Gastrocnemius medialis (tissue), 4 donors: ENCODE measurements at regions not wholly inside any gene's neighbourhood (a gene's known extent, or its start where the extent isn't known, plus 50 kb on each side); places are given as distances from the start of the nearest gene placed in this dataset.

Experiments used
- CTCF ChIP-seq, 5 experiments: fragments of 450-650 bp in 3 of 5; fragments of 200-600 bp in 2 of 5; sonication (generic) in 2 of 5; IDR thresholded peaks in 4 of 5; conservative IDR thresholded peaks in 1 of 5; 1 replicate in 4 of 5; 2 replicates in 1 of 5; pipeline ENCODE4 v1.5.1; 2016 to 2019; ENCODE audit warnings: antibody characterized with exemption in 5 of 5, mild to moderate bottlenecking in 3 of 5, moderate library complexity in 3 of 5
- POLR2A ChIP-seq, 2 donors: fragments of 450-650 bp; IDR thresholded peaks; one replicate each; pipeline ENCODE4 v1.6.1; 2017; ENCODE audit warnings: antibody characterized with exemption in 2 of 2, mild to moderate bottlenecking in 2 of 2, moderate library complexity in 2 of 2

DNA sequence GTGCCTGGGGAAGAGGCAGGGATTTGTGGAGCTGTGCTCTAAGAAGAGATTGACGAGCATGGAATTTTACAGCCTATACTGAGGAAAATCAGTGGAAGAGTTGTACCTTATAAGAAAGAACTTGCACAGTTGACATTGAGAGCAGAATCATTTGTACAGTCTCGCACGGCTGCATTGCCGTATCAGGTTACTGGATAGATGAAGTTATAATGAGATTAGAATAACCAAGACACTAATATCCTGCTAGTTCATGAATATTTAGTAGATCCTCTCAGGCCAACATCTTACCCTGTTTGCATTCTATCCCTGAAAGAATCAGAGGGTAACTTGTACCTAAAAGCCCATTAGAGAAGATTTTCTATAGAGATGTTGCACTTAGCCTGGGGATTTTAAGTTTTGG lies 447.1 kb downstream of the PREX1 start:
- no peak for TF ChIP-seq CTCF (IDR thresholded peaks at IDR 0.05 in 4 of 5, conservative IDR thresholded peaks at IDR 0.05 in 1 of 5)
- TF ChIP-seq POLR2A (IDR thresholded peaks at IDR 0.05): no peak
